GM19238 (cell line): ENCODE measurements at regions not wholly inside any gene's neighbourhood (a gene's known extent, or its start where the extent isn't known, plus 50 kb on each side); places are given as distances from the start of the nearest gene placed in this dataset.
"Not testable (repeated sequence)": the region's sequence is repeated elsewhere in the genome, so short reads cannot be mapped to it uniquely, and the experiment has no call there.

Experiments used
- DNase-seq: peaks from one replicate; pipeline ENCODE4 v3.0.0; 2011; ENCODE audit warnings: low spot score; ENCODE audit not compliant: insufficient read length

GRCh38 chr11:10955616-10956015, 97.8 kb upstream of the ZBED5 start:
- no peak for DNase-seq

- no peak for DNase-seq
Measured at GRCh38 chr11:10954184-10954583, 96.3 kb upstream of the ZBED5 start.

GRCh38 chr11:10952872-10953271, 95.0 kb upstream of the ZBED5 start:
- no peak for DNase-seq

DNA sequence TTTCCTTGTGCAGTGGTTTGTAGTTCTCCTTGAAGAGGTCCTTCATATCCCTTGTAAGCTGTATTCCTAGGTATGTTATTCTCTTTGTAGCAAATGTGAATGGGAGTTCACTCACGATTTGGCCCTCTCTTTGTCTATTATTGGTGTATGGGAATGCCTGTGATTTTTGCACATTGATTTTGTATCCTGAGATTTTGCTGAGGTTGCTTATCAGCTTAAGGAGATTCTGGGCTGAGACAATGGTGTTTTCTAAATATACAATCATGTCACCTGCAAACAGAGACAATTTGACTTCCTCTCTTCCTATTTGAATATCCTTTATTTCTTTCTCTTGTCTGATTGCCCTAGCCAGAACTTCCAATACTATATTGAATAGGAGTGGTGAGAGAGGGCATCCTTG, 90.1 kb upstream of the ZBED5 start:
- DNase-seq: not testable (repeated sequence)

DNA sequence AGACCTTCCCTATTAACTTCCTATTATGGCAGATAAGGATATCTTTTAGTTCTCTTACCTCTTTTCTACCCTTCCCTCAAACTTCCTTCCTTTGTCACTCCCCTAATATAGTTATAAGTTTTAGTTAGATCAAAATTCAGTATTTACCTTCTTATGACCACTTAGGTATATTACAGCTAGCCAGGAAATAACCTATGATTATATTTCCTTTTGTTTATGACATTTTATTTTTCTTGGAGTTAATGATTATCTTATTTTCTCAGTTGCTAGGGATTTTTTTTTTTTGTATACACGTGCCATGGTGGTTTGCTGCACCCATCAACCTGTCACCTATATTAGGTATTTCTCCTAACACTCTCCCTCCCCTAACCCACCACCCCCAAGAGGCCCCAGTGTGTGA, 88.2 kb upstream of the ZBED5 start:
- DNase-seq: no peak

DNA sequence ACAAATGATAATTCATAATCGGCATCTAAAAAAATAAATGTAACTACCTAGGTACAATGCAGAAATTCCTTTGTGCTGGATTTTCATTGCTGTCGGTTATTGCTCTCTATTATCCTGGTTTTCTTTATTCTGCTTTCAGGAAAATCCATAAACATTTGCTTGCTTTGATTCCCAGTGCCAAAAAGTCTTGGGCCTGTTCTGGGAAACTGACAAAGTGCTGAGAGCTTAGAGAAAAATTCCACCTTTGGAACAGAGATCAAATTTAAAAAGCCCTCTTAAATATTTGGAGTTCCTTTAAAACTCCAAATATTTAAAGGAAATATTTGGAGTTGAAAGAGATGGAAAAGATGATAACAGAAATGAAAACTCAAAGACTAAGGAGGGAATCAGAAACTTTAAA, 87.3 kb upstream of the ZBED5 start:
- no peak for DNase-seq

- no peak for DNase-seq
Measured at GRCh38 chr11:10943968-10944367, 86.1 kb upstream of the ZBED5 start.

DNA sequence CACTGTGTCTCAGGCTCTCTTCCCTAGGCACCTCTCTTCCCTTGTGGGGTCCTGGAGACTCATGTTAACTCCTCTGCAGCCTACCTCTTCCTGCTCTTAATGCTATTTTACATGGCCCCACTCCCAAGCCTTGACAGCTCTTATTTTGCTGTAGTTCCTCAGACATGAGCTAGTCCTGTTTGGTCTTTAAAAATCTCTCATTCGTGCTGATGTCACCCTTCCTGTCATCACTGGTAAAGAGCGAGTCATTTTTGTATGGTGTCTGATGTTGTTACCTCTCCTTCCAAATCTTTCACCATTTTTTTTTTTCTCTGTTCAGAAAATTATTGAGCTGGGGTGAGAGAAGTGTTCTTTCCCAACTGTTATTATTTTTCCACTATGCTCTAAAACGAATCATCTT, 84.8 kb upstream of the ZBED5 start:
- no peak for DNase-seq

DNA sequence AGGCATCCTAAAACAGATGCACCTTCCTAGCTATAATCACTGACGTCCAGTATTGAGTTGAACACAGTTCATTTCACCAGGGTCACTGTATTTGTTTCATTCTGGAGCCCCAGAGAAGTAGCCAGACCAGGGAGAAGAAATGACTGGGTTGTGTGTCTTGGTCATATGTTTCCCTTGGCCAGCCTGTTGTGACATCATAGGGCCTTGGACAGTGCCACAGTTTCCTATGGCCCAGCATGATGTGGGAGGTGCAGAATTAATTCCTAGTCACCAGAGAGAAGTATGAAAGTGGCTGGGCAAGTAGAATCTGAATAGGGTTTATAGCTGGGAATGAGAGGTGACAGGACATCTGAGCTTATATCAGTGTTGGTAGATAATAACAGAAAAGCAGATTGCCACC, 84.0 kb upstream of the ZBED5 start:
- DNase-seq: no peak

DNA sequence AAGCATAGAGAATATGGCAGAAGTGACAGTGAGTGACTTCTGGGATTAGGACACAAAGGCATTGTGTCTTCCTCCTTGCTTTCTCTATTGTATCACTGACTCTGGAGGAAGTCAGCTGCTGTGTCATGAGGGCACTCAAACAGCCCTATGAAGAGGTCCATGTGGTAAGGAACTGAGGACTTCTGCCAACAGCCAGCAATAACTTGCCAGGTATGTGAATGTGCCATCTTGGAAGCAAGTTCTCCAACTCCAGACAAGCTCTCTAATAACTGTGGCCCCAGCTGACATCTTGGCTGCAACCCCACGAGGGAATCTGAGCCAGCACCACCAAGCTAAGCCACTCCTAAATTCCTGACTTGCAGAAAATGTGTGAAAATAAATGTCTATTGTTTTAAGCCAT, 83.6 kb upstream of the ZBED5 start:
- no peak for DNase-seq

- no peak for DNase-seq
Measured at GRCh38 chr11:10938650-10939387, 81.0 kb upstream of the ZBED5 start.

DNA sequence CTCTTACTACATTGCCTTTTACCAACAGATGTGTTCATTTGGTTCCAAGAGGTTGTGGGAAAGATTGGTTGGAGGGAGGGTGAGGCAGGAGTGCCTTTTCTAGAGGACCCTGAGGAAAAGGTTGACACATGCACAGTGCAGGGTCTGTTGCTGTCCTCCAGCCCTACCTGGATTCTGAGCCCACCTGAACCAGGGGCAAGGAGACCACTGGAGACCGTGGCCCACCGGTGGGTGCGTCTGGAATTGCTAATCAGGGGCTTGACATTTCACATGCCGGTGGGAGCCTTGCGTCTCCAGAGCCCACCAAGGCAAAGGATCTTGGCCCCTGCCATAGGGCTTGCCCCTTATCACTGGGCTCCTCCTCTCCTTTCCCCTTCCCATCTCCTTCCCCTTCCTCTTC, 80.4 kb upstream of the ZBED5 start:
- no peak for DNase-seq

DNA sequence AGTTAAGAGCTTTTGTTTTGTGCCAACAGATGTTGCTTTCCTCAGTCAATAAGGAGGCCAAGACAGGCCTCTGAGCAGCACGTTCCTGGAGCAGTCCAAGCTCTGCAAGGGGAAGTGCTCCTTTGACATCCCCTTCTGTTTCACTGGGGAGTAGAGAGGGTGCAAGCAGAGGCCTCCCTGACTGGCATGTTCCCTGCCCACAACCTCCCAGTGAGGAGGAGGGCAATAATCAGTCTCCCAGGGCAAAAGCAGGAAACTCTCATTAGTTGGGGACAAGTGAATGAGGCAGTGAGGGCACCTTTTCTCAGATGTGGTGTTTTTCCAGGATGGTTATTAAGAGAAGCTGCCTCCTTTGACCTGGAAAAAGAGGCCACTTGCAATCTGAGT, 79.5 kb upstream of the ZBED5 start:
- DNase-seq: no peak

DNA sequence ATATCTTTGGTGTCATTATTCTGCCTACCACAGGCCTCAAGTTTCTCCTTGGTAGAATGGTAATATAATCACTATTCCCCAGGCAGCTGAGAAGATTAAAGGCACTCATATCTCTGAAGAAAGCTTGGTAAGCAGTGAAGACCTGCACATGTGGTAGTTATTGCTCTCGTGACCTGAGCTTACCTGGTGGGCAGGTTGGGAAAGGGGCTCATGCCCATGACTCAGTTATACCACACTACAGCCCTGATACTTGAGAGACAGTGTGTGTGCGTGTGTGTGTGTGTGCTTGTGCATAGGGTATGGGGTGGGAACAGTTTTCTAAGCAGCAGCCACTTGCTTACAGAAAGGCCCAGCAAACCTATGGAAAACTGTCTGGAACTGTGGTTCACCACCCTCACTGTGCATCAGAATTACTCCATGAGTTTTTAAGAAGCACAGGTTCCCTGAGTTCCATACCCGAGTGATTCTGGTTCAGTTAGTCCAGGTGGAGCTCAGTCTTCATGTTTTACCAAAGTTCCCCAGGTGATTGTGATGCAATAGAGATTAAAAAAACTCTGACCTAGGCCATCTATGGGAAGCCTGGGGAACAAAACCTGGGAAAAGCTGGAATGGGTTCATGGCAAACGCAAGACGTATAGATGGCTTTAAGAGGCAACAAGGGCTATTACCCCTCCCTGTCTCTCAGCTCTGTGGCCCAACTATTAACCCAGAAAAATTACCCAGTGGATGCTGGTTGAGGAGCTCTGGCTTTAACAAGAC, 79.0 kb upstream of the ZBED5 start:
- no peak for DNase-seq

DNA sequence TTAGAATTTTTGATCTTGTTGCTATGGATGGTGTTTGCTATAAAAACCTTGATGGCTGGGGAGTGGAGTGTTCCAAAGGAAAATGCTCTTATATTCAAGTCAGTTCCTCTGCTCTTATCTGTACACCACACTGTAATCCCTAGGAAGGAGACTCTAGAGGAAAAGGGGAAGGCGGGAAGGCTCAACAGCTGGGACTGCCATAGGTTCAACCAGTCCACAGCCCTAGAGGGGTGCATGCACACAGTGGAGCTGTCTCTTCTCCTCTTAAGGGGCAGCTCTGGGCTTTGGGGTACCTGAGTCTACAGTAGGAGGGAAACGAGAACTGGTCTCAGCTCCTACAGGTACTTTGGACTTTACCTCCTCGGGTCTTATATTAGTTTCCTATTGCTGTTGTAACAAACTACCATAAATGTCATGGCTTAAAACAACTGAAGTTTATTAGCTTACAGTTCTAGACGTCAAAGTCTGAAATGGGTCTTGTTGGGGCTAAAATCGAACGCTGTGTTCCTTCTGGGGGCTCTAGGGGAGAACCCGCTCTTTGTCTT, 77.2 kb upstream of the ZBED5 start:
- DNase-seq: no peak

DNA sequence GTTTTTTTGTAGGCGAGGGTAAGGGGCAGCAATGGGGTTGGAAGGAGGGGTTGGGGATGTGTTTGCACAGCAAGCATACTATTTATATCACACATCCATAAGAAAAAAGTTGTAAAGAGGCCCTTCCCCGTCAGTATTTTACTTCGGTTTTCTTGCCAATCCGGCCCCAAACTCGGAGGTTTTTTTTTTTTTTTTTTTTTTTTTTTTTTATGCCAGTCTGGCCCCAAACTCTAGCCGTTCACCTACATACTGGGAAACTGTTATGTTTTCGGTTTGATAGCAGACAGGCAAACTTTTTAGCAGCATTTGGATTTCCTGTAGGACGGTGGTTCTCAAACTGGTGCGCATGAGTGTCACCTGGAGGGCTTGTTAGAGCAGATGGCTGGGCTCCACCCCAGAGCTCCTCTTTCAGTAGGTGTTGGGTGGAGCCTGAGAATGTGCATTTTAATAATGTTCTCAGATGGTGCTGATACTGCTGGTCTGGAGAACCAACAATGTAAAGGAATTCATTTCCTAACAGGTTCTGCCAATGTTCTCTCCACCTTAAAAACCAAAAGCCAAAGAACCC, 76.5 kb upstream of the ZBED5 start:
- DNase-seq: no peak

GRCh38 chr11:10933455-10934292, 75.8 kb upstream of the ZBED5 start:
- DNase-seq: peak; percentile 63

DNA sequence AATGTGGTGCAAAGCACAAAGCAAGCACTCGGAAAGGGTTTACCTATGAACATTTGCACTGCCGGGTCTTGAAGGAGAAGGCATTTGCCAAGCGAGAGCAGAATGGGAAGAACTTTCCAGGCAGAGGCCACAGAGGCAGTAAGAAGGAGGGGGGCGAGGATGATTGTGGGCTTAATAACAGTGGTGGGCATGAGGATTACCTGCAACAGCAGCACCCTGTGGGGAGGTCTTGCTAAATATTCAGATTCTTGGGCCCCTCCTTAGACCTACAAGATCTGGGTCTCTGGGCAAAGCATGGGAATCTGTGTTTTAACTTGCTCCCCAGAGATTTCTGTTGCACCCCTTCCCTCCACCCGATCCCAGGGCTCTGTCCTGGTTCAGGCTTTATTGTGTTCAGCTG, 75.1 kb upstream of the ZBED5 start:
- DNase-seq: no peak

- no peak for DNase-seq
Measured at GRCh38 chr11:10931761-10932670, 74.2 kb upstream of the ZBED5 start.

DNA sequence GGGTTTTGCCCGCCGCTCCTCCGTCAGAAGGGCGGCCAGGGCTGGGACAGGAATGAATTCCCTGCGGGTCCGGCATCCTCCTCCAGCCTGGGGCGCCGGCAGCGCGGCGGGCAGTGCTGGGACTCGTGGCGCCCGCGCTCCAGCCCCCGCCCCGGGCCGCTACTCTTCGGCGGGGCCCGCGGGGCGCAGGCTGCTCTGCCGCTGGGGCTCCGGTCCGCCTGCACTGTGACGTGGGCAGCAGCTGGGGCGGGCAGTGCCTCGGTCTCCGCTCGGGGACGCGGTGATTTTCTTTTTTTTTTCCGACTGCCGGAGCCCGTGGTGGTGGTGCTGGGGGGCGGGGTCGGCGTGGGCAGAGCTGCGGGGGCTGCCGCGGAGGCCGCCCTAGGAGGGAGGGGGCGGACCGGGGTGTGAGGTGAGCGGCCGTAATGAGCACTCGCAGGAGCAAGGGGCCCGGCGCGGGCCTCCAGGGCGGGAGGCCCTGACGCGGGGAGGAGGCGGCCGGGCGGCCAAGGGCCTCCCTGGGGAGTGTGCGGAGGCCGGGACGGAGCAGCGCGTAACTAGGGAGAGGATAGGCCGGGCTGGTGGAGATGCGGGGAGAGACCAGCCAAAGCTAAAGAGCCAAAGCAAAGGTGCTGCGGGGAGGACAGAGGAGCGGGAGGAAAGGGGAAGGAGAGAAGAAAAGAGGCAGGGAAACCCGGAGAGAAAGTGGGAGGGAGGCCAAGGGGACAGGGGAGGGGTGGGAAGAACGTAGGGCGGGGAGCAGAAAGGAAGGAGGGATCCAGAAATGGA, 73.3 kb upstream of the ZBED5 start:
- DNase-seq: peak; percentile 20
